ENCODE measurements at regions not wholly inside any gene's neighbourhood (a gene's known extent, or its start where the extent isn't known, plus 50 kb on each side); places are given as distances from the start of the nearest gene placed in this dataset.
"Not testable (repeated sequence)": the region's sequence is repeated elsewhere in the genome, so short reads cannot be mapped to it uniquely, and the experiment has no call there.

DNA sequence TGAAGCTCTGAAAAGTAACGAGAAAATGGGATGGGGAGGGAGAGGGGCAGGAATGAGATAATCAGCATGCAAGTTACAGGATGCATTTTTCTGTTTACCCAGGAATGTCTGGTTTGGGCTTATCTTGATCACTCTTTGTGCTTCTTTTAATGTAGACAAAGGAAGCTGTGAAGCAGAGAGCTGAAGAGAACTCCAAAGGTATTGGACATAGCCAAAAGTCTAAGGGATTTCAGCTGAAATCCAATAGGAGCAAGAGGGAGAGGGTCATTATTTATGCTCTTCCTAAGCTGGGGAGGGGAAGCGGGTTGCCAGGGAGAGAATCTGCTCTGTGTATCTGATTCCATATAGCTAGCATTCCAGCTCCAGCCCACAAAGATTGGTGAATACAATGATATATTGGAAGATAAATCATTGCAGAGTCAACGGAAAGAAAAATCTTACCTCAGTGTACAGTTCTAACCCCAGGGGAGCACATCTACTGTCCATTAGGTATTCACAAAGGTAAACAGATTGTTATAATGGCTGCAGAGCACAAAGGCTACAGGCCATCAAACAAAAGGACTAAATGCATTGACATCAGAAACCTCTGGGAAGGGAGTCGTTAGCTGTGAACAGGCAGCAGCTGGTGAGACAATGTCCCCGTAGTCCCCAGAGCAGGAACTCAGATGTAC, 61.0 kb upstream of the PELI2 start:
- DNase-seq: no peak

DNA sequence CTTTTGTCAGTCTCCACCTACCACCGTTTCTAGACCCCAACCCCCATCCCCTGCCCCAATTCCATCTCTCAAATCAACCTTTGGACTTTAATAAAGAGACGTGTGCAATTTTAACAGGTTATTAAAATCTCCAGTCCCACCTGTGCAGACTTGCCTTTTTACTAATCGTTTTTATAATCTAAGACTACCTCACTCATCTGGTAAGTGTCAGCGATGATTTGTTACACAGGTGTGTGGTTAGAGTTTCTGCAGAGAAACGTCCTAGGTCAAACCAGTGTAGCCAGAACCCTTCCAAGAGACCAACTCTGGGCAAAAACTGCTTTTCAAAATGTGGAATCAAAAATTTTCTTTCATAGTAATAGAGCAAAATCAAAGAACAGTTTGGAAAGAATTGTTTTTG, 60.4 kb upstream of the PELI2 start:
- DNase-seq: no peak

DNA sequence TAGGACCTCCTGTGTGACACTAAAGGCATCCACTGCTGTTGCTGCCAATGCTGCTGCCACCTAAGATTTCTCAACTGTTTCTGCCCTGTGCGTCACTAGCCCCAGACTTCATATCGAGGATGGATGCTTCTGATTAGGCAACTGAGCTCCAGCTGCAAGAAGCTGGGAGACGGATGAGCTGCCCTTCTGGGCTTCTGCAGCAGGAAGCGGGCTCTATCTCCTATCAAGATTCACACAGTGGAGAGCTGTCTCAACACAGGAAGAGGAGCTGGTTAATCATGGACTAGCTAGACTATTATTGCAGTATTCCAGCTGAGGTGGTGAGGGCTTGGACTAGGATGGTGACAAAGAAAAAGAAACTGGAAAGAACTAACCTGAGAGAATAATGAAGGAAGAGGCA, 59.2 kb upstream of the PELI2 start:
- no peak for DNase-seq

DNA sequence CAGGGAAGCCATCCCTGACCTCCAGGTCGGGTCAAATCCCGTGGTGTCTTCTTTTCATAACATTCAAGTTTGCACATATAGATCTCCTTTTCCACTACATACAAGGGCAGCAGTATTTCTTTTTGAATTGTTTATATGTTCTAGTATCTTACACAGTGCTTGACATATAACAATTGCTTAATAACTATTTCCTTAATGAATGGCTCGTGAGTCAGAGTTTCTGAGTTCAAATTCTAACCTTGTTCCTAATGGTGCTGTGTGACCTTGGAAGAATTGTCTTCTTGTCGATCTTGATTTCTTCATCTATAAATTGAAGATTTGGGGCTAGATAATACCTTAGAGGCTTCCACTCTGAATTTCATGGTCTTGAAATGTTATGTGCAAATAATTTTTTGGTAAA, 57.2 kb upstream of the PELI2 start:
- no peak for DNase-seq

DNA sequence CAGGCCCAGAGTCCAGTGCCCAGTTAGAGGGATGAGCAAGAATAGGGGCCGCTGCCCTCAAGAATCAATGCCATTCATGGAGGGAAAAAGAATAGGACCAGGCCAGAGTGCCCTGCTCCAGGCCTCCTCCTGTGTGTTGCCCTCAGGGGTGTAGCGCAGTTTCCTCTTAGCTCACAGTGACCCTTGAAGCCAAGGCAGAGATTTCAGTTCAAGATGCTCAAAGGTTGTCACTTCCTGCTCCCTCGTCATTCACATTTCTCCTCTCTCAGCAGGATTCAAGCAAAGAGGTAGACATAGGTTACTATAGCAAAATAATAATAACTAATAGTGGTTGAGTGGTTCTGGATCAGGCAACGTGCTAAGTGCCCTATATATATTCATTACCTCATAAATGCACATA, 55.1 kb upstream of the PELI2 start:
- no peak for DNase-seq

DNA sequence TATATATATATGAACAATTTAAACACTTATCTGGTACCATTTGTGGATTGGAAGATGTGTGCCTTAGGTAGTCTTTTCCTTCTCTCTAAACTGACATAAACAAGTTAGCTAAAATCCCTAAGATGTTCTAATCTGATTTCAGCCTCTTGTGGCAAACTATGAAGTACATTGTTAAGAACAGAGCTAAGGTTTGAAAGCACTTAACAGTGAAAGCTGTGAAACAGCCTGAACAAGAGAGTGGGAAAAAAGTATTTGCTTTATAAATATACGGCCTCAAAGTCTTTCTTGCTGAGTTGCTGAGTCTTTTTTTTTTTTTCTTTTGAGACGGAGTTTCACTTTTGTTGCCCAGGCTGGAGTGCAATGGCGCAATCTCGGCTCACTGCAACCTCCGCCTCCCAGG, 53.7 kb upstream of the PELI2 start:
- no peak for DNase-seq

DNA sequence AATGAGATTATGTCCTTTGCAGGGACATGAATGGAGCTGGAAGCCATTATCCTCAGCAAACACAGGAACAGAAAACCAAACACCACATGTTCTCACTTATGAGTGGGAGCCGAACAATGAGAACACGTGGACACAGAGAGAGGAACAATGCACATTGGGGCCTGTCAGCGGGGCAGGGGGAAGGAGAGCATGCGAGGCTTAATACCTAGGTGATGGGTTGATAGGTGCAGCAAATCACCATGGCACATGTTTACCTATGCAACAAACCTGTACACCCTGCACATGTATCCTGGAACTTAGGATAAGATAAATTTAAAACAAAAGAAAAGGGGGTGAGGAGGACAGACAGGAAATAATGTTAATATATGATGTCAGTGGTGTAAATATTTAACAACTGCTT, 53.0 kb upstream of the PELI2 start:
- DNase-seq: not testable (repeated sequence)

DNA sequence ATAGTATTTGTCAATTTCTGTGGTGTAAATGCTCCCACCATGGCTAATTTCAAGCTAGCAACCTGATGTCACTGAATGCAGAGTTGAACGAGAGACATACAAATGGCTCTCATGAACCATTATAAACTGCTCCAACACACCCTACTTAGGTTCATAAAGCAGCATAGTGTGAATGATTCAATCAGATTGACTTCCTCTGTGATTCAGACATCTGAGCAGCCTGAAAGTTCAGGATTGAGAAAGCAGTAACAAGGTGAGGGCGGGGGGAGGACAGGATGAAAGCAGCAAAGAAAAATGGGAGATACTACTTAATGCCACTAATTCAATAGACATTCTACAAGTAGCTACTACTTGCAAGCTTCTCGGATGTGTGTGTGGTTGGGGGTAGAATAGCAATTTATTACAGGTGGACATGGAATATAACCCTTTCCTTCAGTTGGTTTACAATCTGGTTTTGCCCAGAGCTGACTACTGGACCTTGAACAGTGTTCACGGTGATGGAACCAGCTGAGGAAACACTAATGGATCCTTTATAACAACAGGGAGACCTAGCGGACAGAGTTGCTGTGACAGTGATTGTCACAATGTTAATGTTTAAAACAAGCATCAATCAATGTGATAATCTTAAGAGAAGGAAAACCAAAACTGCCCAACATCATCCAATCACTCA, 52.5 kb upstream of the PELI2 start:
- DNase-seq: no peak
